ENCODE measurements at regions not wholly inside any gene's neighbourhood (a gene's known extent, or its start where the extent isn't known, plus 50 kb on each side); places are given as distances from the start of the nearest gene placed in this dataset.

- no peaks in the 10 kb centered on the region for H3K36me3 ChIP-seq
- H3K4me3 ChIP-seq: no peak overlapping the region
- no peak overlapping the region for H3K27ac ChIP-seq
- no CpG with 5 or more reads among the region's 1 CpG for WGBS
- H3K9me3 ChIP-seq: no peaks in the 10 kb centered on the region
- no peak for TF ChIP-seq POLR2AphosphoS5 (IDR thresholded peaks at IDR 0.05)
- no peak for TF ChIP-seq POLR2A (IDR thresholded peaks at IDR 0.05)
- TF ChIP-seq, protein P1, sequence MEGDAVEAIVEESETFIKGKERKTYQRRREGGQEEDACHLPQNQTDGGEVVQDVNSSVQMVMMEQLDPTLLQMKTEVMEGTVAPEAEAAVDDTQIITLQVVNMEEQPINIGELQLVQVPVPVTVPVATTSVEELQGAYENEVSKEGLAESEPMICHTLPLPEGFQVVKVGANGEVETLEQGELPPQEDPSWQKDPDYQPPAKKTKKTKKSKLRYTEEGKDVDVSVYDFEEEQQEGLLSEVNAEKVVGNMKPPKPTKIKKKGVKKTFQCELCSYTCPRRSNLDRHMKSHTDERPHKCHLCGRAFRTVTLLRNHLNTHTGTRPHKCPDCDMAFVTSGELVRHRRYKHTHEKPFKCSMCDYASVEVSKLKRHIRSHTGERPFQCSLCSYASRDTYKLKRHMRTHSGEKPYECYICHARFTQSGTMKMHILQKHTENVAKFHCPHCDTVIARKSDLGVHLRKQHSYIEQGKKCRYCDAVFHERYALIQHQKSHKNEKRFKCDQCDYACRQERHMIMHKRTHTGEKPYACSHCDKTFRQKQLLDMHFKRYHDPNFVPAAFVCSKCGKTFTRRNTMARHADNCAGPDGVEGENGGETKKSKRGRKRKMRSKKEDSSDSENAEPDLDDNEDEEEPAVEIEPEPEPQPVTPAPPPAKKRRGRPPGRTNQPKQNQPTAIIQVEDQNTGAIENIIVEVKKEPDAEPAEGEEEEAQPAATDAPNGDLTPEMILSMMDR (IDR thresholded peaks at IDR 0.05): no peak
- no peak for TF ChIP-seq EP300 (IDR thresholded peaks at IDR 0.05)
- no peaks in the 10 kb centered on the region for H3K27me3 ChIP-seq
- no peak for DNase-seq (ENCODE audit: low spot score in 2 of 2)
- H3K4me1 ChIP-seq: no peaks in the 10 kb centered on the region
These were observed 363.3 kb downstream of the MBD2 start for GRCh38 chr18:53861185-53861584.

- H3K27me3 ChIP-seq: no peaks in the 10 kb centered on the region
- no peak overlapping the region for H3K27ac ChIP-seq
- DNase-seq (ENCODE audit: low spot score in 2 of 2): no peak
- WGBS: 93% methylated on average over 1 of the region's 1 CpG
- no peaks in the 10 kb centered on the region for H3K9me3 ChIP-seq
- no peaks in the 10 kb centered on the region for H3K36me3 ChIP-seq
- TF ChIP-seq POLR2AphosphoS5 (IDR thresholded peaks at IDR 0.05) (no peak), POLR2A (IDR thresholded peaks at IDR 0.05) (no peak), EP300 (IDR thresholded peaks at IDR 0.05) (no peak)
- TF ChIP-seq, protein P1 (IDR thresholded peaks at IDR 0.05): no peak
- H3K4me1 ChIP-seq: no peaks in the 10 kb centered on the region
- no peak overlapping the region for H3K4me3 ChIP-seq
These were observed 364.7 kb downstream of the MBD2 start for GRCh38 chr18:53859764-53860163.

DNA sequence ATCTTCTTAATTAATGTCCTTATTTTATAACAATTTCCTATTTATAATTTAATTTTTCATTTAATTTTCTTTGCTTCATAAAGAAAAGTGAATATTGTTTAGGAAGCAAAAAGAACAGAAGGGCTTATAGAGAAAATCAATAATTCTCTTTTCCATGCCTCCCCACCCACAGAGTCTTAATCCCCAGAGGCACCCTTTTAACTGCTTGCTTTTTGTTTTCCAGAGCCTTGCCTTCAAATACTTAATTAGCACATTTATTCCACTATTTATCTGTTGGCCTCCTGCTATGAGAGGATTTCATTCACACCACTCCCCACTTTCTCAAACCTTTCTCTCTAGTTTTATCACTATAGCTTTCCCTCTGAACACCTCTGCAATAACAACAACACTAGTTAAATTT lies 373.6 kb downstream of the MBD2 start:
- H3K4me1 ChIP-seq: no peaks in the 10 kb centered on the region
- DNase-seq (ENCODE audit: low spot score in 2 of 2): no peak
- H3K27ac ChIP-seq: no peak overlapping the region
- no peaks in the 10 kb centered on the region for H3K36me3 ChIP-seq
- TF ChIP-seq POLR2A (IDR thresholded peaks at IDR 0.05) (no peak), POLR2AphosphoS5 (IDR thresholded peaks at IDR 0.05) (no peak), EP300 (IDR thresholded peaks at IDR 0.05) (no peak)
- TF ChIP-seq, protein P1 (IDR thresholded peaks at IDR 0.05): no peak
- H3K27me3 ChIP-seq: no peaks in the 10 kb centered on the region
- H3K4me3 ChIP-seq: no peak overlapping the region
- H3K9me3 ChIP-seq: no peaks in the 10 kb centered on the region

GRCh38 chr18:53843763-53844162 lies 380.7 kb downstream of the MBD2 start:
- Histone ChIP-seq H3K27ac (no peak overlapping the region), H3K36me3 (no peaks in the 10 kb centered on the region), H3K9me3 (no peaks in the 10 kb centered on the region), H3K4me1 (no peaks in the 10 kb centered on the region), H3K27me3 (no peaks in the 10 kb centered on the region), H3K4me3 (no peak overlapping the region)
- TF ChIP-seq POLR2AphosphoS5 (IDR thresholded peaks at IDR 0.05) (no peak), EP300 (IDR thresholded peaks at IDR 0.05) (no peak), POLR2A (IDR thresholded peaks at IDR 0.05) (no peak)
- TF ChIP-seq, protein P1 (IDR thresholded peaks at IDR 0.05): no peak
- DNase-seq (ENCODE audit: low spot score in 2 of 2): no peak
- WGBS: 38% methylated on average over 1 of the region's 1 CpG

- no peak overlapping the region for H3K27ac ChIP-seq
- H3K4me1 ChIP-seq: no peaks in the 10 kb centered on the region
- no peak for DNase-seq (ENCODE audit: low spot score in 2 of 2)
- no peaks in the 10 kb centered on the region for H3K36me3 ChIP-seq
- no peak overlapping the region for H3K4me3 ChIP-seq
- 64% methylated on average over 5 of the region's 5 CpGs for WGBS
- TF ChIP-seq POLR2AphosphoS5 (IDR thresholded peaks at IDR 0.05): no peak
- no peak for TF ChIP-seq POLR2A (IDR thresholded peaks at IDR 0.05)
- no peak for TF ChIP-seq EP300 (IDR thresholded peaks at IDR 0.05)
- TF ChIP-seq, protein P1 (IDR thresholded peaks at IDR 0.05): no peak
- H3K9me3 ChIP-seq: no peaks in the 10 kb centered on the region
- H3K27me3 ChIP-seq: no peaks in the 10 kb centered on the region
These were observed 381.2 kb downstream of the MBD2 start for GRCh38 chr18:53843113-53843760.
